K562 (cell line): ENCODE measurements at regions not wholly inside any gene's neighbourhood (a gene's known extent, or its start where the extent isn't known, plus 50 kb on each side); places are given as distances from the start of the nearest gene placed in this dataset.

Source experiments
- ATAC-seq: fragments of 200-7000 bp; cut with Tn5 transposase; 3 replicates; pipeline ENCODE4 v1.9.1; 2020; ENCODE audit warnings: moderate library complexity
- BruUV-seq: library from RNA; stranded (reverse); fragments of 400-500 nt; replicated peaks from 2 replicates; lab custom pipeline; 2021; lab: Mats Ljungman, UMichigan
- CTCF ChIA-PET: fragments of 300-600 bp; formaldehyde crosslinking; extraction: SDS; loops from one replicate; lab custom pipeline; 2021; ENCODE audit warnings: low intra/inter-chr PET ratio; lab: Yijun Ruan, JAX
- POLR2A ChIA-PET: fragments of 300-600, 350-650 bp; sonication (Branson Sonifier 250); formaldehyde crosslinking; extraction: SDS; loops from one replicate; lab custom pipeline; 2021; ENCODE audit warnings: antibody characterized with exemption, inconsistent platforms; lab: Yijun Ruan, JAX
- DNase-seq, 4 experiments: peaks; one replicate each; pipeline versions ENCODE4 v3.0.0 to v3.0.0-alpha.2; 2011 to 2018; ENCODE audit warnings: low spot score in 3 of 4, mixed read lengths in 3 of 4; ENCODE audit errors: extremely low read depth in 1 of 4
- FAIRE-seq: peaks from 2 replicates; lab custom pipeline; 2011; peaks lifted over from hg19 to GRCh38; lab: Jason Lieb, UNC
- H2AFZ ChIP-seq: 2 replicates; pipeline ENCODE4 v1.6.0; 2011; ENCODE audit warnings: low read depth, low read length, control low read depth, inconsistent platforms
- H3K27ac ChIP-seq: fragments of 200-600 bp; 3 replicates; pipeline ENCODE4 v1.8.0; 2011; ENCODE audit warnings: low read depth, mild to moderate bottlenecking, control low read depth, inconsistent platforms, low read length, moderate library complexity, mixed read lengths; ENCODE audit errors: extremely low read depth
- H3K27me3 ChIP-seq, 2 experiments: fragments of 300-600 bp in 1 of 2; 2 replicates in 1 of 2; 3 replicates in 1 of 2; pipeline versions ENCODE4 v1.6.0 to v1.8.0; 2011; ENCODE audit warnings: inconsistent platforms in 2 of 2, low read length in 2 of 2, mild to moderate bottlenecking in 1 of 2, mixed read lengths in 1 of 2, moderate library complexity in 1 of 2; ENCODE audit not compliant: control insufficient read depth in 2 of 2, insufficient read depth in 2 of 2
- H3K36me3 ChIP-seq: fragments of 300-600 bp; 3 replicates; pipeline ENCODE4 v1.8.0; 2011; ENCODE audit warnings: mild to moderate bottlenecking, low read length, inconsistent platforms; ENCODE audit not compliant: control insufficient read depth, insufficient read depth
- H3K4me1 ChIP-seq, 2 experiments: fragments of 200-600 bp in 1 of 2; replicated peaks in 1 of 2; 2 replicates in 1 of 2; 3 replicates in 1 of 2; pipeline versions ENCODE4 v1.5.1 to v1.8.0; 2011; ENCODE audit warnings: inconsistent platforms in 2 of 2, low read length in 2 of 2, mild to moderate bottlenecking in 1 of 2, mixed read lengths in 1 of 2, moderate library complexity in 1 of 2; ENCODE audit not compliant: control insufficient read depth in 2 of 2, insufficient read depth in 2 of 2
- H3K4me2 ChIP-seq: 2 replicates; pipeline ENCODE4 v1.6.1; 2011; ENCODE audit warnings: low read length, control low read depth, inconsistent platforms, mixed read lengths; ENCODE audit not compliant: insufficient read depth
- H3K4me3 ChIP-seq: fragments of 200-600 bp; sonication (generic), shearing (Covaris generic); 2 replicates; pipeline ENCODE4 v1.5.1; 2016; ENCODE audit warnings: control low read depth, inconsistent platforms
- H3K79me2 ChIP-seq: fragments of 200-600 bp; 3 replicates; pipeline ENCODE4 v1.8.0; 2011; ENCODE audit warnings: low read length, inconsistent platforms; ENCODE audit not compliant: control insufficient read depth, insufficient read depth
- H3K9ac ChIP-seq, 2 experiments: 2 replicates each; pipeline versions ENCODE4 v1.6.0 to v1.6.1; 2011; ENCODE audit warnings: low read depth in 2 of 2, low read length in 2 of 2, control low read depth in 1 of 2, inconsistent platforms in 1 of 2, mild to moderate bottlenecking in 1 of 2, mixed read lengths in 1 of 2; ENCODE audit not compliant: insufficient read depth in 1 of 2
- H3K9me1 ChIP-seq: one replicate; pipeline ENCODE4 v1.6.0; 2011; ENCODE audit warnings: inconsistent platforms, mild to moderate bottlenecking, low read length, moderate library complexity; ENCODE audit not compliant: control insufficient read depth, insufficient read depth
- H3K9me3 ChIP-seq: replicated peaks from 2 replicates; pipeline ENCODE4 v1.5.1; 2011; ENCODE audit warnings: low read depth, low read length, inconsistent platforms; ENCODE audit not compliant: control insufficient read depth, insufficient read depth
- H4K20me1 ChIP-seq: replicated peaks from 2 replicates; pipeline ENCODE4 v1.6.1; 2011; ENCODE audit warnings: low read length, inconsistent platforms, mixed read lengths; ENCODE audit not compliant: control insufficient read depth, insufficient read depth
- L3MBTL2 ChIP-seq: fragments of 450-650 bp; IDR thresholded peaks from 2 replicates; pipeline ENCODE4 v1.6.1; 2016; ENCODE audit warnings: mild to moderate bottlenecking, moderate library complexity
- SMARCE1 ChIP-seq: fragments of 450-650 bp; IDR thresholded peaks from 2 replicates; pipeline ENCODE4 v1.7.1; 2016; ENCODE audit warnings: mild to moderate bottlenecking
- WGBS: fragments of 100-300 bp; shearing (Covaris generic); methylation state at CpG from one replicate; pipeline ENCODE4 v1.1.6; 2016; ENCODE audit warnings: low coverage, mixed read lengths; ENCODE audit not compliant: insufficient coverage; ENCODE audit errors: missing lambda C conversion rate; 5-methylcytosine and 5-hydroxymethylcytosine counted together
- in situ Hi-C: fragments of 300-500 bp; cut with MboI; formaldehyde crosslinking; loops from 4 replicates; pipeline ENCODE4 v1.15.0; 2018; ENCODE audit warnings: inconsistent platforms, mixed read lengths
- intact Hi-C: fragments of 100-400 bp; cut with micrococcal nuclease; formaldehyde crosslinking; loops from 2 replicates; pipeline ENCODE4 v1.14.2; 2022
- TF ChIP-seq, protein P1 (sequence below): sonication (generic); formaldehyde crosslinking; IDR thresholded peaks from 2 replicates; pipeline ENCODE4 v1.8.0; 2022; ENCODE audit warnings: mild to moderate bottlenecking, missing genetic modification reagents

- TF ChIP-seq, protein P1, sequence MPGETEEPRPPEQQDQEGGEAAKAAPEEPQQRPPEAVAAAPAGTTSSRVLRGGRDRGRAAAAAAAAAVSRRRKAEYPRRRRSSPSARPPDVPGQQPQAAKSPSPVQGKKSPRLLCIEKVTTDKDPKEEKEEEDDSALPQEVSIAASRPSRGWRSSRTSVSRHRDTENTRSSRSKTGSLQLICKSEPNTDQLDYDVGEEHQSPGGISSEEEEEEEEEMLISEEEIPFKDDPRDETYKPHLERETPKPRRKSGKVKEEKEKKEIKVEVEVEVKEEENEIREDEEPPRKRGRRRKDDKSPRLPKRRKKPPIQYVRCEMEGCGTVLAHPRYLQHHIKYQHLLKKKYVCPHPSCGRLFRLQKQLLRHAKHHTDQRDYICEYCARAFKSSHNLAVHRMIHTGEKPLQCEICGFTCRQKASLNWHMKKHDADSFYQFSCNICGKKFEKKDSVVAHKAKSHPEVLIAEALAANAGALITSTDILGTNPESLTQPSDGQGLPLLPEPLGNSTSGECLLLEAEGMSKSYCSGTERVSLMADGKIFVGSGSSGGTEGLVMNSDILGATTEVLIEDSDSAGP (CRISPR knock-in tag) = no peak
Measured at GRCh38 chr15:38672814-38673670, 108.4 kb upstream of the RASGRP1 start (continued).

DNA sequence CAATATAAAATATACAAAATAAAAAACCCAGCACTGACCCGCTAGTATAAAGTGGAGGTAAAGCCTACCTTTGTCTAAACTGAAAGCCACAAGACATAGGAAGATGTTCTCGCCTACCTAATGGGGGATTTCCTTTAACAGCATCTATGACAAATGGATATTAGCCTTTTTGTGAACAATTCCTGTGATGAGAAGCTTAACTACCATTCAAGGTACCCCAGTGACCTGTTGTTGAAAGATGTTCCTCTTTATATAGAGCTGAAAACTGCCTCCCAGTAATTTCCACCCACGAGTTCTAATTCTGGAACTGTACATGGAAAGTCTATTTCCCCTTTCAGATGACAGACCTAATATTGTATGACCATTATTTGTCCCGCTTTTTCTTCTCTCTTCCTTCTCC, 109.8 kb upstream of the RASGRP1 start:
- H3K79me2 ChIP-seq = no peaks in the 10 kb centered on the region
- BruUV-seq = no TSS peak
- in situ Hi-C loops = no loop called here
- H3K9me3 ChIP-seq = no peaks in the 10 kb centered on the region
- no peak overlapping the region for H3K27ac ChIP-seq
- H2AFZ ChIP-seq = no peak overlapping the region
- DNase-seq = no peak
- intact Hi-C loops = no loop called here
- no peak for FAIRE-seq
- peaks cover 13 to 18% of the 10 kb centered on the region in 2 experiments for H3K27me3 ChIP-seq
- no peak overlapping the region for H3K9ac ChIP-seq
- H3K4me1 ChIP-seq = no peaks in the 10 kb centered on the region
- ATAC-seq = no peak
- no peaks in the 10 kb centered on the region for H4K20me1 ChIP-seq
- TF ChIP-seq SMARCE1 = no peak
- TF ChIP-seq L3MBTL2 = no peak
- 0% methylated on average over 4 of the region's 4 CpGs for WGBS
- POLR2A ChIA-PET = interaction anchor here (0.7 kb wide), 1 partner anchor 16 kb away, joined by 3 read pairs; no protein-coding TSS in a partner anchor
- no peaks in the 10 kb centered on the region for H3K36me3 ChIP-seq
- H3K4me3 ChIP-seq = no peak overlapping the region
- no peaks in the 10 kb centered on the region for H3K9me1 ChIP-seq
- H3K4me2 ChIP-seq = no peak overlapping the region
- CTCF ChIA-PET = no interaction called here
